PC-3 (cell line): ENCODE measurements at regions not wholly inside any gene's neighbourhood (a gene's known extent, or its start where the extent isn't known, plus 50 kb on each side); places are given as distances from the start of the nearest gene placed in this dataset.

Source experiments
- ATAC-seq: fragments of 200-7000 bp; cut with Tn5 transposase; 2 replicates; pipeline ENCODE4 v1.9.1; 2020; ENCODE audit warnings: mild to moderate bottlenecking, moderate library complexity
- BruUV-seq: library from RNA; stranded (reverse); fragments of 400-500 nt; replicated peaks from 2 replicates; lab custom pipeline; 2021; lab: Mats Ljungman, UMichigan
- CTCF ChIA-PET: fragments of 300-600 bp; sonication (Branson Sonifier 250); formaldehyde crosslinking; loops from one replicate; lab custom pipeline; 2022; ENCODE audit warnings: antibody characterized with exemption; lab: Charles Lee
- POLR2A ChIA-PET: fragments of 300-600 bp; sonication (Branson Sonifier 250); formaldehyde crosslinking; loops from one replicate; lab custom pipeline; 2022; ENCODE audit warnings: antibody characterized with exemption; ENCODE audit not compliant: unreplicated experiment; lab: Charles Lee
- DNase-seq: peaks from one replicate; pipeline ENCODE4 v3.0.0-alpha.2; 2015
- H2AFZ ChIP-seq: fragments of 300-600 bp; sonication (generic); 2 replicates; pipeline ENCODE4 v1.6.0; 2016; ENCODE audit warnings: antibody characterized with exemption, low read length
- H3F3A ChIP-seq: fragments of 300-600 bp; sonication (generic); one replicate; pipeline ENCODE4 v1.6.0; 2017; ENCODE audit warnings: antibody characterized with exemption, low read length, control low read depth, mild to moderate bottlenecking; ENCODE audit not compliant: unreplicated experiment
- H3K27ac ChIP-seq: fragments of 300-600 bp; sonication (generic); 2 replicates; pipeline ENCODE4 v1.5.1; 2016; ENCODE audit warnings: mild to moderate bottlenecking, low read length
- H3K27me3 ChIP-seq: fragments of 300-600 bp; sonication (generic); 2 replicates; pipeline ENCODE4 v1.6.1; 2016; ENCODE audit warnings: low read length, mixed read lengths
- H3K36me3 ChIP-seq: fragments of 300-600 bp; sonication (generic); 2 replicates; pipeline ENCODE4 v1.6.1; 2016; ENCODE audit warnings: low read depth, mixed run types, low read length, mixed read lengths
- H3K4me1 ChIP-seq: fragments of 300-600 bp; sonication (generic); 2 replicates; pipeline ENCODE4 v1.5.1; 2016; ENCODE audit warnings: low read length; ENCODE audit not compliant: insufficient read depth
- H3K4me2 ChIP-seq: fragments of 300-600 bp; sonication (generic); 2 replicates; pipeline ENCODE4 v1.6.0; 2016; ENCODE audit warnings: low read length
- H3K4me3 ChIP-seq: fragments of 300-600 bp; sonication (generic); 2 replicates; pipeline ENCODE4 v1.5.1; 2016; ENCODE audit warnings: mild to moderate bottlenecking, low read length, mixed read lengths
- H3K79me2 ChIP-seq: fragments of 300-600 bp; sonication (generic); 2 replicates; pipeline ENCODE4 v1.6.1; 2017; ENCODE audit warnings: low read length, mixed read lengths
- H3K9ac ChIP-seq: fragments of 300-600 bp; sonication (generic); 2 replicates; pipeline ENCODE4 v1.6.0; 2016; ENCODE audit warnings: mild to moderate bottlenecking, low read length
- H3K9me2 ChIP-seq: fragments of 300-600 bp; sonication (generic); replicated peaks from 2 replicates; pipeline ENCODE4 v1.6.1; 2016; ENCODE audit warnings: mixed run types, low read length, mixed read lengths
- H3K9me3 ChIP-seq: fragments of 300-600 bp; sonication (generic); 2 replicates; pipeline ENCODE4 v1.6.1; 2016; ENCODE audit warnings: low read length, mixed read lengths
- H4K20me1 ChIP-seq: fragments of 300-600 bp; sonication (generic); 2 replicates; pipeline ENCODE4 v1.6.1; 2016; ENCODE audit warnings: low read length, mixed read lengths
- CTCF ChIP-seq: fragments of 300-600 bp; sonication (generic); conservative IDR thresholded peaks from 2 replicates; pipeline ENCODE4 v1.5.1; 2017; ENCODE audit warnings: antibody characterized with exemption, low read depth, mild to moderate bottlenecking, low read length
- EZH2 ChIP-seq: fragments of 300-600 bp; sonication (generic); IDR thresholded peaks from one replicate; pipeline ENCODE4 v1.6.1; 2017; ENCODE audit warnings: antibody characterized with exemption, mild to moderate bottlenecking, low read length; ENCODE audit not compliant: unreplicated experiment
- EZH2phosphoT487 ChIP-seq: fragments of 300-600 bp; sonication (generic); IDR thresholded peaks from 2 replicates; pipeline ENCODE4 v1.6.1; 2018; ENCODE audit warnings: mild to moderate bottlenecking, antibody characterized with exemption, low read length, borderline replicate concordance
- intact Hi-C: fragments of 100-400 bp; cut with micrococcal nuclease; formaldehyde crosslinking; loops from 2 replicates; pipeline ENCODE4 v1.9.0; 2023

- no peak overlapping the region for H2AFZ ChIP-seq
- DNase-seq (no peak), ATAC-seq (no peak)
- intact Hi-C loops, result no loop called here
- no peaks in the 10 kb centered on the region for H3K9me2 ChIP-seq
- H3K27me3 ChIP-seq, result no peaks in the 10 kb centered on the region
- no peaks in the 10 kb centered on the region for H4K20me1 ChIP-seq
- no peak overlapping the region for H3K4me3 ChIP-seq
- H3K36me3 ChIP-seq, result no peaks in the 10 kb centered on the region
- TF ChIP-seq EZH2phosphoT487 (no peak), CTCF (no peak), EZH2 (no peak)
- no peak overlapping the region for H3K4me2 ChIP-seq
- no peaks in the 10 kb centered on the region for H3K9me3 ChIP-seq
- POLR2A ChIA-PET, result no interaction called here
- H3K27ac ChIP-seq, result no peak overlapping the region
- H3K4me1 ChIP-seq, result peaks cover 34% of the 10 kb centered on the region
- CTCF ChIA-PET, result no interaction called here
- peaks cover 3% of the 10 kb centered on the region for H3F3A ChIP-seq
- H3K79me2 ChIP-seq, result no peaks in the 10 kb centered on the region
- no peak overlapping the region for H3K9ac ChIP-seq
- BruUV-seq, result no TSS peak
These were observed 512.9 kb upstream of the TNP1 start for GRCh38 chr2:217372794-217373193.

- Histone ChIP-seq H2AFZ (no peak overlapping the region), H3K9me3 (no peaks in the 10 kb centered on the region), H3K27ac (no peak overlapping the region), H3K36me3 (no peaks in the 10 kb centered on the region), H3K79me2 (no peaks in the 10 kb centered on the region), H4K20me1 (no peaks in the 10 kb centered on the region), H3K4me2 (no peak overlapping the region), H3K4me3 (no peak overlapping the region), H3K9ac (no peak overlapping the region), H3F3A (peaks cover 10% of the 10 kb centered on the region), H3K27me3 (no peaks in the 10 kb centered on the region), H3K9me2 (no peaks in the 10 kb centered on the region), H3K4me1 (peaks cover 44% of the 10 kb centered on the region)
- CTCF ChIA-PET, result no interaction called here
- DNase-seq (no peak), ATAC-seq (no peak)
- POLR2A ChIA-PET, result no interaction called here
- TF ChIP-seq EZH2 (no peak), EZH2phosphoT487 (no peak), CTCF (no peak)
- BruUV-seq, result no TSS peak
- intact Hi-C loops, result no loop called here
These were observed 511.9 kb upstream of the TNP1 start for GRCh38 chr2:217371781-217372213.

- Histone ChIP-seq H3K4me3 (no peak overlapping the region), H2AFZ (no peak overlapping the region), H3K4me2 (no peak overlapping the region), H3K9me3 (no peaks in the 10 kb centered on the region), H3K36me3 (no peaks in the 10 kb centered on the region), H3K4me1 (peaks cover 58% of the 10 kb centered on the region), H3K79me2 (no peaks in the 10 kb centered on the region), H4K20me1 (no peaks in the 10 kb centered on the region), H3K9me2 (no peaks in the 10 kb centered on the region), H3K27ac (peak overlapping the region; percentile 16; the same call in 1 of the 2 replicates), H3K9ac (no peak overlapping the region), H3F3A (peaks cover 10% of the 10 kb centered on the region), H3K27me3 (no peaks in the 10 kb centered on the region)
- ATAC-seq (peak; percentile 29), DNase-seq (peak; percentile 96)
- ChIA-PET CTCF (no interaction called here), POLR2A (no interaction called here)
- TF ChIP-seq EZH2phosphoT487 (no peak), CTCF (peak; percentile 45), EZH2 (no peak)
- BruUV-seq, result no TSS peak
- intact Hi-C loops, result no loop called here
These were observed 510.5 kb upstream of the TNP1 start for GRCh38 chr2:217370391-217370790.
